ENCODE measurements at regions not wholly inside any gene's neighbourhood (a gene's known extent, or its start where the extent isn't known, plus 50 kb on each side); places are given as distances from the start of the nearest gene placed in this dataset.

DNA sequence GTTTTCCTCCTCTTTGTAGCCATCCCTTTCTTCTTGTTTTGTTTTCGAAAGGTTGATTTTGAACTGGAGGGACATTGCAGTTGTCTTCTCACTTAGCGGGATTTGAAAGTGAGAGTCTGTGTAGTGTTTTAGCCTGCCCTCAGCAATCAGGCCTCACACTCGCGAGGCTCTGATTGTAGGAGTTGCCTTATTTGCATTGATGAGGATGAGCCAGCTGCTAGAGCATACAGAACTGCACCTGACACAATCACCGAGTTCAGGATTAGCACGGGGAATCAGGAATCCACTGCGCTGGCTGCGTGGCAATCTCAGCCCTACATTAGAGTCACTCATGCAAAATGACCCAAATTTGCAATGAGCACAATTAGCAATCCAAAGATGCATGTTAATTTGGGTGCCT lies 122.5 kb upstream of the TMEM161B start:
- no peak overlapping the region for H3K4me3 ChIP-seq (ENCODE audit: control insufficient read depth, low read depth, low read length)
- DNase-seq (ENCODE audit: low read depth), result no peak
- TF ChIP-seq, protein P1, sequence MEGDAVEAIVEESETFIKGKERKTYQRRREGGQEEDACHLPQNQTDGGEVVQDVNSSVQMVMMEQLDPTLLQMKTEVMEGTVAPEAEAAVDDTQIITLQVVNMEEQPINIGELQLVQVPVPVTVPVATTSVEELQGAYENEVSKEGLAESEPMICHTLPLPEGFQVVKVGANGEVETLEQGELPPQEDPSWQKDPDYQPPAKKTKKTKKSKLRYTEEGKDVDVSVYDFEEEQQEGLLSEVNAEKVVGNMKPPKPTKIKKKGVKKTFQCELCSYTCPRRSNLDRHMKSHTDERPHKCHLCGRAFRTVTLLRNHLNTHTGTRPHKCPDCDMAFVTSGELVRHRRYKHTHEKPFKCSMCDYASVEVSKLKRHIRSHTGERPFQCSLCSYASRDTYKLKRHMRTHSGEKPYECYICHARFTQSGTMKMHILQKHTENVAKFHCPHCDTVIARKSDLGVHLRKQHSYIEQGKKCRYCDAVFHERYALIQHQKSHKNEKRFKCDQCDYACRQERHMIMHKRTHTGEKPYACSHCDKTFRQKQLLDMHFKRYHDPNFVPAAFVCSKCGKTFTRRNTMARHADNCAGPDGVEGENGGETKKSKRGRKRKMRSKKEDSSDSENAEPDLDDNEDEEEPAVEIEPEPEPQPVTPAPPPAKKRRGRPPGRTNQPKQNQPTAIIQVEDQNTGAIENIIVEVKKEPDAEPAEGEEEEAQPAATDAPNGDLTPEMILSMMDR (IDR thresholded peaks at IDR 0.05; ENCODE audit: control insufficient read depth, insufficient read depth, low read depth, low read length, missing control alignments), result no peak

DNA sequence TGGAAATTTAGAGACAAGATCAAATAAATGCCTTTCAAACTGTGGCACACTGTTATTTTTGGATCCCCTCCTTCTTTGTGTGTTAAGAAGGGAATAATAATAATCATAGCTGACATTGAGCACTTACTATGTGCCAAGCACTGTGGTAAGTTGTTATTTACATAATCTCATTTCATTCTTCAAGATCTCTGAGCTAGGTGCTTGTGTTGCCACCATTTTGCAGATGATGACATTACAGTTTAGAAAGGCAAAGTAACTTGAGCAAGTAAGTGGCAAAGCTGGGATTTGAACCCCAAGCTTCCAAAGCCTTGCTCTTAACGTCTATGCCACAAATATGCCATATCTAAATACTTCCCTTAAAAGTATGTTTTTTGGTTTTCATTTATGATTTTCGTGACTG lies 121.8 kb upstream of the TMEM161B start:
- TF ChIP-seq, protein P1 (IDR thresholded peaks at IDR 0.05; ENCODE audit: control insufficient read depth, insufficient read depth, low read depth, low read length, missing control alignments), result no peak
- H3K4me3 ChIP-seq (ENCODE audit: control insufficient read depth, low read depth, low read length), result no peak overlapping the region
- DNase-seq (ENCODE audit: low read depth), result no peak

DNA sequence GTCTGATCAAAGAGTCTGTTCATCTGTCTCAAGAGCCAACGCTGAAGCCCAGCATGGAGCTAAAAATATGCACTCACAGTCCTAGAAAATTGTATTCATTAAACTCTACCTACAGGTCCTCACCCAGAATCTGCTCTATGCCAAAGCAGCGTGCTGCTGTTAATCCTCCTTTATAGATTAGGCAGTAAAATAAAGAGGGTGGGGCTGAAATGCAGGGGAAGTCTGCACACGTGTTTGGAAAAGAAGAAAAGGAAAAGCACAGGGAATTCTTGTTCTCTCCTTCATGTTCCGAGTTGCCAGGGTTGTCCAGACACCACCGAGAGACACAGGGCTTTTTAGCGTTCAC lies 121.4 kb upstream of the TMEM161B start:
- TF ChIP-seq, protein P1 (IDR thresholded peaks at IDR 0.05; ENCODE audit: control insufficient read depth, insufficient read depth, low read depth, low read length, missing control alignments), result no peak
- DNase-seq (ENCODE audit: low read depth), result no peak
- H3K4me3 ChIP-seq (ENCODE audit: control insufficient read depth, low read depth, low read length), result no peak overlapping the region

DNA sequence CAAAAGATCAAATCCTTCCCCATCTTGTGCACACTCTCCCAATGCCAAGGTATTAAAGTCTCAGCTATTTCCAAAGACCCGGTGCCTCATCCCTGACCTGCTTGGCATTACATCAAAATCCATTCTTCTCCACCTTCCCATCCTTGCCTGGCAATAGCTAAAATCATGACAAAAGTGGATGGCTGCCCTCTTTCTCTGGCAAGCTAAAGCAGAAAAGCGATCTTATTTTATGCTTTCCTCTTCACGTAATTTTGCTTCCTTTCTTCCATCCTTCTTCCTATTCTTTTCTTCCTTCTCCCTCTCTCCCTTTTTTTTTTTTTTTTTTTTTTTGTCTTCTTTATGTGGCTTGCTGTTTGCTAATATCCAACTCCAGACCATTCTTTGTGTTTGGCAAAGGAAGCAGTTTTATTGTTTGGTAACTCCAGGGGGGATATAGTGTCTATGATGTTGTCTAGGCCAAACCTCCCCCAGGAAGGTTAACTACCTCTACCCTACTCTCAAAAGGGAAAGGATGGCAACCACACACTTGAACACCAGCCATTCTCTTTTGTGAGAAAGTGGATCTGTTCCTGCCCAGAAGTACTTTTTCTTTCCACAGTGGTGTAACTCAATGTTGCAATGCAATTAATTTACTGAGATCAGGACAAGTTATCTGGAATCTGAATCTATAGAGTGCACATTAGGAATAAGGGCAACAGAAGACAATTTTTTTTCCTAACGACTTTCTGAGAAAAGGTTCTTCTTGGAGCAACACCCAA lies 120.9 kb upstream of the TMEM161B start:
- no peak for DNase-seq (ENCODE audit: low read depth)
- no peak overlapping the region for H3K4me3 ChIP-seq (ENCODE audit: control insufficient read depth, low read depth, low read length)
- TF ChIP-seq, protein P1 (IDR thresholded peaks at IDR 0.05; ENCODE audit: control insufficient read depth, insufficient read depth, low read depth, low read length, missing control alignments), result no peak

DNA sequence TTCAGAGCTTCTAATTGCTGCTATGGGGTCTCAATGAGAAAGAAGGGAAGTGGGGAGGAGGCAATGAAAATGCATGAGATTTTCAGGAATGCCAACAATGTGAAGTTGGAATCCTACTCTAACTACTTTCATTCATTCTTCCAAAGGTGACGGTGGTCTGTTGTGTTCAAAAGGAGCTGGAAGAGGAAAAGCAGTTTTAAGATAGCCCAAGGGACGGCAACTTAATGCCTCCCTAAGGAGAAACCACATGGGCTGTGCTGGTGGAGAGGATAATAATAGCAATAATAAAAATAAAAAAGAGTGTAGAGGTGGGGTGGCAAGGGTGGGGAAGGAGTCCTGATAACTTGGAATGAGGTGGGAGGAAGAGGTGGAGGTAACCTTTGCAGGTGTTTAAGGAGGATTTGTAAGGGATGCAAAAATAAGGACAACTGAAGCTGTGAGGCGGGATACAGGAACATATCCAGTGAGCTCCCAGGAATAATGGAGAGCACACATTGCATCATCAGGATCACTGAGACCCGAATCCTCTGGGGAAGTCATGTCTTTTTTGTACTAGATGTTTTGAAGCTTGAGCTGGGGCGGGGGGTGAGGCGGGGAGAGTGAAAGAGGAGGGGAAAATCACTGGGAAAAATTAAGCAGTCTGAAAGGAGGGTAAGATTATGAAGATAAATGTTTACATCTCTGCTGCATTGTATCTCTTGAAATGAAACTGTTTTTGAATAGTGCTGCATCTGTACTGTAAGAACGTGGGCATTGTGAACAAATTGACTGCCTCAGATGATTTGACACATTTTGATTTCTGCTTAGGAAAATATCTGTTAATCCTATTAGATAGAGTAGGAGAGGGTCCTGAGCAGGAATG lies 120.1 kb upstream of the TMEM161B start:
- no peak overlapping the region for H3K4me3 ChIP-seq (ENCODE audit: control insufficient read depth, low read depth, low read length)
- TF ChIP-seq, protein P1 (IDR thresholded peaks at IDR 0.05; ENCODE audit: control insufficient read depth, insufficient read depth, low read depth, low read length, missing control alignments), result no peak

DNA sequence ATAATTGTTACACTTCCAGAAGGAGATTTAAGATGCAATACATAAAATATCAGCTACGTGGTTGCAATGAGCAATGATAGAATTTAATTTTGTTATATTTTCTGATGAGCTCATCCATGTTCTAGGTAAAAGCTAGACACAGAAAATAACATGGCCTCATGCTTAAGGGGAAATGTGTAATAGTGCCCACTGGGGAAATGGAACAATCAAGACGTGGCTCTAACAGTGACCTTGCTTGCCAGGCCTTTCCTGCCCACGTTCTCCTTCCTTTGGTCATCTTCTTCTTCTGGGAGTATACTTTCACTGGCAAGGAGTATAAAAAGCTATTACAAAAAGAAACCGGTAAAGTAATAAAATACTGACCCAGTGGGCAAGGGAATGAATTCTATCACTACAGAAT lies 116.2 kb upstream of the TMEM161B start:
- DNase-seq (ENCODE audit: low read depth), result no peak
- TF ChIP-seq, protein P1 (IDR thresholded peaks at IDR 0.05; ENCODE audit: control insufficient read depth, insufficient read depth, low read depth, low read length, missing control alignments), result no peak
- H3K4me3 ChIP-seq (ENCODE audit: control insufficient read depth, low read depth, low read length), result no peak overlapping the region

More for the DNA sequence above, 120.1 kb upstream of the TMEM161B start:
- no peak for DNase-seq (ENCODE audit: low read depth)

Data from AG09309 (cell line).